WTC11 (cell line): ENCODE measurements at regions not wholly inside any gene's neighbourhood (a gene's known extent, or its start where the extent isn't known, plus 50 kb on each side); places are given as distances from the start of the nearest gene placed in this dataset.

ENCODE experiments used
- ATAC-seq: fragments of 200-7000 bp; cut with Tn5 transposase; 2 replicates; pipeline ENCODE4 v1.10.0; 2021; ENCODE audit warnings: mild to moderate bottlenecking, moderate library complexity
- CTCF ChIA-PET: fragments of 300-600 bp; sonication (Branson Sonifier 250); formaldehyde crosslinking; loops from one replicate; lab custom pipeline; 2021; ENCODE audit warnings: antibody characterized with exemption; lab: Charles Lee
- POLR2A ChIA-PET: fragments of 350-600 bp; sonication (Branson Sonifier 250); formaldehyde crosslinking; loops from one replicate; lab custom pipeline; 2021; ENCODE audit warnings: antibody characterized with exemption; lab: Charles Lee
- DNase-seq: peaks from one replicate; pipeline ENCODE4 v3.0.0; 2021; ENCODE audit warnings: low spot score
- H3K27ac Mint-ChIP-seq: 2 replicates; pipeline ENCODE4 v1.8.0; 2021; ENCODE audit warnings: mixed read lengths
- H3K27me3 Mint-ChIP-seq: 2 replicates; pipeline ENCODE4 v1.8.0; 2021; ENCODE audit warnings: low read depth, mild to moderate bottlenecking, moderate library complexity, mixed read lengths
- H3K36me3 Mint-ChIP-seq: 2 replicates; pipeline ENCODE4 v1.8.0; 2021; ENCODE audit warnings: mixed read lengths
- H3K4me1 Mint-ChIP-seq: 2 replicates; pipeline ENCODE4 v1.8.0; 2022; ENCODE audit warnings: mixed read lengths
- H3K4me3 Mint-ChIP-seq: 2 replicates; pipeline ENCODE4 v1.8.0; 2021; ENCODE audit warnings: mild to moderate bottlenecking, moderate library complexity, mixed read lengths
- H3K9me3 Mint-ChIP-seq: 2 replicates; pipeline ENCODE4 v1.8.0; 2021; ENCODE audit warnings: mixed read lengths
- CBFB ChIP-seq: sonication (generic); formaldehyde crosslinking; IDR thresholded peaks from 2 replicates; pipeline ENCODE4 v1.8.1; 2022; ENCODE audit warnings: mild to moderate bottlenecking, low read depth, missing genetic modification reagents
- ELF4 ChIP-seq: sonication (generic); formaldehyde crosslinking; IDR thresholded peaks from 2 replicates; pipeline ENCODE4 v1.8.1; 2022; ENCODE audit warnings: low read depth, mild to moderate bottlenecking, moderate library complexity, missing genetic modification reagents
- EMX1 ChIP-seq: fragments of 250-450 bp; sonication (Bioruptor Pico); IDR thresholded peaks from 2 replicates; pipeline ENCODE4 v1.8.0; 2021; ENCODE audit warnings: mild to moderate bottlenecking
- ETV6 ChIP-seq: sonication (generic); formaldehyde crosslinking; IDR thresholded peaks from 2 replicates; pipeline ENCODE4 v1.8.1; 2022; ENCODE audit warnings: mild to moderate bottlenecking, missing genetic modification reagents
- HMGA2 ChIP-seq: fragments of 250-450 bp; sonication (Bioruptor Pico); IDR thresholded peaks from 2 replicates; pipeline ENCODE4 v1.4.0; 2021; ENCODE audit warnings: mild to moderate bottlenecking, moderate library complexity
- KAT7 ChIP-seq: sonication (generic); formaldehyde crosslinking; IDR thresholded peaks from 2 replicates; pipeline ENCODE4 v1.8.1; 2023; ENCODE audit warnings: missing genetic modification reagents, mild to moderate bottlenecking, borderline replicate concordance
- MXD4 ChIP-seq: fragments of 250-450 bp; sonication (Bioruptor Pico); IDR thresholded peaks from 2 replicates; pipeline ENCODE4 v1.8.0; 2021; ENCODE audit warnings: mild to moderate bottlenecking, moderate library complexity, borderline replicate concordance
- PRRX2 ChIP-seq: fragments of 250-450 bp; sonication (Bioruptor Pico); IDR thresholded peaks from 2 replicates; pipeline ENCODE4 v1.8.0; 2021; ENCODE audit warnings: mild to moderate bottlenecking
- RELA ChIP-seq: sonication (generic); formaldehyde crosslinking; IDR thresholded peaks from 2 replicates; pipeline ENCODE4 v1.8.1; 2022; ENCODE audit warnings: missing genetic modification reagents, mild to moderate bottlenecking, borderline replicate concordance
- RORB ChIP-seq: fragments of 250-450 bp; sonication (Bioruptor Pico); IDR thresholded peaks from 2 replicates; pipeline ENCODE4 v1.9.0; 2021; ENCODE audit warnings: mild to moderate bottlenecking
- SMAD3 ChIP-seq: sonication (generic); formaldehyde crosslinking; IDR thresholded peaks from 2 replicates; pipeline ENCODE4 v1.8.0; 2022; ENCODE audit warnings: missing genetic modification reagents, mild to moderate bottlenecking, borderline replicate concordance
- SMAD4 ChIP-seq: sonication (generic); formaldehyde crosslinking; IDR thresholded peaks from 2 replicates; pipeline ENCODE4 v1.8.0; 2022; ENCODE audit warnings: mild to moderate bottlenecking, missing genetic modification reagents
- SP1 ChIP-seq: sonication (generic); formaldehyde crosslinking; conservative IDR thresholded peaks from 2 replicates; pipeline ENCODE4 v1.8.1; 2022; ENCODE audit warnings: missing genetic modification reagents
- ZNF138 ChIP-seq: sonication (generic); formaldehyde crosslinking; conservative IDR thresholded peaks from 2 replicates; pipeline ENCODE4 v1.8.1; 2022; ENCODE audit warnings: mild to moderate bottlenecking, moderate library complexity, missing genetic modification reagents
- ZNF671 ChIP-seq: fragments of 250-450 bp; sonication (Bioruptor Pico); IDR thresholded peaks from 2 replicates; pipeline ENCODE4 v1.8.0; 2021; ENCODE audit warnings: mild to moderate bottlenecking
- TF ChIP-seq, protein P1 (sequence below): sonication (generic); formaldehyde crosslinking; IDR thresholded peaks from 2 replicates; pipeline ENCODE4 v1.8.0; 2023; ENCODE audit warnings: missing genetic modification reagents, mild to moderate bottlenecking, borderline replicate concordance
- TF ChIP-seq, protein P2 (sequence below): sonication (generic); formaldehyde crosslinking; IDR thresholded peaks from 2 replicates; pipeline ENCODE4 v1.8.1; 2023; ENCODE audit warnings: mild to moderate bottlenecking, missing genetic modification reagents, moderate library complexity
- TF ChIP-seq, protein P3 (sequence below): sonication (generic); formaldehyde crosslinking; IDR thresholded peaks from 2 replicates; pipeline ENCODE4 v1.8.0; 2022; ENCODE audit warnings: mild to moderate bottlenecking, missing genetic modification reagents
- TF ChIP-seq, protein P4 (sequence below): sonication (generic); formaldehyde crosslinking; IDR thresholded peaks from 2 replicates; pipeline ENCODE4 v1.8.1; 2023; ENCODE audit warnings: mild to moderate bottlenecking, moderate library complexity, missing genetic modification reagents
- TF ChIP-seq, protein P5 (sequence below): sonication (generic); formaldehyde crosslinking; IDR thresholded peaks from 2 replicates; pipeline ENCODE4 v1.8.1; 2022; ENCODE audit warnings: mild to moderate bottlenecking, moderate library complexity, missing genetic modification reagents
- TF ChIP-seq, protein P6 (sequence below): sonication (generic); formaldehyde crosslinking; IDR thresholded peaks from 2 replicates; pipeline ENCODE4 v1.8.0; 2022; ENCODE audit warnings: mild to moderate bottlenecking, missing genetic modification reagents
- TF ChIP-seq, protein P7 (sequence below): fragments of 250-450 bp; sonication (Bioruptor Pico); IDR thresholded peaks from 2 replicates; pipeline ENCODE4 v1.9.0; 2021; ENCODE audit warnings: mild to moderate bottlenecking, borderline replicate concordance
- TF ChIP-seq, protein P8 (sequence below): sonication (generic); formaldehyde crosslinking; conservative IDR thresholded peaks from 2 replicates; pipeline ENCODE4 v1.8.1; 2022; ENCODE audit warnings: mild to moderate bottlenecking, missing genetic modification reagents

DNA sequence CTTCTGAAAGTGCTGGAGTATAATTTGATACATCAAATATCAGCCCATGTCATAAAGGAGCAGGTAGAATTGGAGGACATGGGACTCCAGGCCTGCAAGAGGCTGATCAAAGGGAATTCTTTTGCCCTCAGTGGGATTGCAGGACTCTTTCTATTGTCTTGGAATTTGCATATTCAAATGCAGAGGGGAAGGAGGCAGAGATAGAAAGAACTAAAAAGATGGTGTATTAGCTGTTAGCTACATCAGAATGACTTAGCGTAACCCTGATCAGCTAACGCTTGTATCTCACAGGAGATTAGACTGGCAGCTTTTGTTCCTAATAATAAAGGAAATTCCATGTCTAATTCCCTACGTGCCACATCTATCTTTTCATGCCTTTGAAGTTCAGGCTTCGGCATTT lies 1014.7 kb upstream of the RBFOX1 start:
- DNase-seq = no peak
- POLR2A ChIA-PET = no interaction called here

DNA sequence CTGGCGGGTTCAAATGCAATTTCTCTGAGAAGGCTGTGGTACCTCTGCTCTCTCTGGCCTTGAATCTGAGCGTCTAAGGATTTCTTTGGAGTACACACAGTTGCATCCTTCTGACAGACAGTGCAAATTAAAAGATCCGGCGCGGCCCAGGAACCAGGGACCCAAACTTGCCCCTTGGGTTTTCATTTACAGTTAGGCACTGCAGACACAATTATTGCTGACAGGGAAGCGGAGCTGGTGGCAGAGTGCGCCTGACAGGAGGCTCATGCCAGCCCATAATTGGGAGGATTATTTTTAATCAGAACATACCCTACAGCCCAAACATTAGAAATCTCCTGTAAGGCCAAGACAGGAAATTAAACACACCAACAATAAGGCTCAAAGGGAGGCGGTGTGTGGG lies 1023.4 kb upstream of the RBFOX1 start:
- Mint-ChIP-seq H3K27me3 (peaks cover under 1% of the 10 kb centered on the region), H3K9me3 (peaks cover 80% of the 10 kb centered on the region), H3K4me3 (no peak overlapping the region), H3K27ac (no peak overlapping the region), H3K4me1 (no peaks in the 10 kb centered on the region), H3K36me3 (peaks cover 68% of the 10 kb centered on the region)
- no peak for ATAC-seq
- no peak for DNase-seq
- ChIA-PET POLR2A (no interaction called here), CTCF (no interaction called here)
- no peak for TF ChIP-seq KAT7
- no peak for TF ChIP-seq HMGA2 (CRISPR knock-in tag)
- no peak for TF ChIP-seq SP1 (CRISPR knock-in tag)
- TF ChIP-seq ELF4 (CRISPR knock-in tag) = no peak
- TF ChIP-seq ETV6 = no peak
- no peak for TF ChIP-seq SMAD3
- TF ChIP-seq, protein P1, sequence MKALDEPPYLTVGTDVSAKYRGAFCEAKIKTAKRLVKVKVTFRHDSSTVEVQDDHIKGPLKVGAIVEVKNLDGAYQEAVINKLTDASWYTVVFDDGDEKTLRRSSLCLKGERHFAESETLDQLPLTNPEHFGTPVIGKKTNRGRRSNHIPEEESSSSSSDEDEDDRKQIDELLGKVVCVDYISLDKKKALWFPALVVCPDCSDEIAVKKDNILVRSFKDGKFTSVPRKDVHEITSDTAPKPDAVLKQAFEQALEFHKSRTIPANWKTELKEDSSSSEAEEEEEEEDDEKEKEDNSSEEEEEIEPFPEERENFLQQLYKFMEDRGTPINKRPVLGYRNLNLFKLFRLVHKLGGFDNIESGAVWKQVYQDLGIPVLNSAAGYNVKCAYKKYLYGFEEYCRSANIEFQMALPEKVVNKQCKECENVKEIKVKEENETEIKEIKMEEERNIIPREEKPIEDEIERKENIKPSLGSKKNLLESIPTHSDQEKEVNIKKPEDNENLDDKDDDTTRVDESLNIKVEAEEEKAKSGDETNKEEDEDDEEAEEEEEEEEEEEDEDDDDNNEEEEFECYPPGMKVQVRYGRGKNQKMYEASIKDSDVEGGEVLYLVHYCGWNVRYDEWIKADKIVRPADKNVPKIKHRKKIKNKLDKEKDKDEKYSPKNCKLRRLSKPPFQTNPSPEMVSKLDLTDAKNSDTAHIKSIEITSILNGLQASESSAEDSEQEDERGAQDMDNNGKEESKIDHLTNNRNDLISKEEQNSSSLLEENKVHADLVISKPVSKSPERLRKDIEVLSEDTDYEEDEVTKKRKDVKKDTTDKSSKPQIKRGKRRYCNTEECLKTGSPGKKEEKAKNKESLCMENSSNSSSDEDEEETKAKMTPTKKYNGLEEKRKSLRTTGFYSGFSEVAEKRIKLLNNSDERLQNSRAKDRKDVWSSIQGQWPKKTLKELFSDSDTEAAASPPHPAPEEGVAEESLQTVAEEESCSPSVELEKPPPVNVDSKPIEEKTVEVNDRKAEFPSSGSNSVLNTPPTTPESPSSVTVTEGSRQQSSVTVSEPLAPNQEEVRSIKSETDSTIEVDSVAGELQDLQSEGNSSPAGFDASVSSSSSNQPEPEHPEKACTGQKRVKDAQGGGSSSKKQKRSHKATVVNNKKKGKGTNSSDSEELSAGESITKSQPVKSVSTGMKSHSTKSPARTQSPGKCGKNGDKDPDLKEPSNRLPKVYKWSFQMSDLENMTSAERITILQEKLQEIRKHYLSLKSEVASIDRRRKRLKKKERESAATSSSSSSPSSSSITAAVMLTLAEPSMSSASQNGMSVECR (CRISPR knock-in tag) = no peak
- TF ChIP-seq EMX1 = no peak
- TF ChIP-seq RORB = no peak
- no peak for TF ChIP-seq ZNF138
- no peak for TF ChIP-seq PRRX2 (CRISPR knock-in tag)
- TF ChIP-seq, protein P2, sequence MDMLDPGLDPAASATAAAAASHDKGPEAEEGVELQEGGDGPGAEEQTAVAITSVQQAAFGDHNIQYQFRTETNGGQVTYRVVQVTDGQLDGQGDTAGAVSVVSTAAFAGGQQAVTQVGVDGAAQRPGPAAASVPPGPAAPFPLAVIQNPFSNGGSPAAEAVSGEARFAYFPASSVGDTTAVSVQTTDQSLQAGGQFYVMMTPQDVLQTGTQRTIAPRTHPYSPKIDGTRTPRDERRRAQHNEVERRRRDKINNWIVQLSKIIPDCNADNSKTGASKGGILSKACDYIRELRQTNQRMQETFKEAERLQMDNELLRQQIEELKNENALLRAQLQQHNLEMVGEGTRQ (CRISPR knock-in tag) = no peak
- TF ChIP-seq, protein P3, sequence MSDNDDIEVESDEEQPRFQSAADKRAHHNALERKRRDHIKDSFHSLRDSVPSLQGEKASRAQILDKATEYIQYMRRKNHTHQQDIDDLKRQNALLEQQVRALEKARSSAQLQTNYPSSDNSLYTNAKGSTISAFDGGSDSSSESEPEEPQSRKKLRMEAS (CRISPR knock-in tag) = no peak
- TF ChIP-seq, protein P4, sequence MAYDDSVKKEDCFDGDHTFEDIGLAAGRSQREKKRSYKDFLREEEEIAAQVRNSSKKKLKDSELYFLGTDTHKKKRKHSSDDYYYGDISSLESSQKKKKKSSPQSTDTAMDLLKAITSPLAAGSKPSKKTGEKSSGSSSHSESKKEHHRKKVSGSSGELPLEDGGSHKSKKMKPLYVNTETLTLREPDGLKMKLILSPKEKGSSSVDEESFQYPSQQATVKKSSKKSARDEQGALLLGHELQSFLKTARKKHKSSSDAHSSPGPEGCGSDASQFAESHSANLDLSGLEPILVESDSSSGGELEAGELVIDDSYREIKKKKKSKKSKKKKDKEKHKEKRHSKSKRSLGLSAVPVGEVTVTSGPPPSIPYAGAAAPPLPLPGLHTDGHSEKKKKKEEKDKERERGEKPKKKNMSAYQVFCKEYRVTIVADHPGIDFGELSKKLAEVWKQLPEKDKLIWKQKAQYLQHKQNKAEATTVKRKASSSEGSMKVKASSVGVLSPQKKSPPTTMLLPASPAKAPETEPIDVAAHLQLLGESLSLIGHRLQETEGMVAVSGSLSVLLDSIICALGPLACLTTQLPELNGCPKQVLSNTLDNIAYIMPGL (CRISPR knock-in tag) = no peak
- TF ChIP-seq, protein P5, sequence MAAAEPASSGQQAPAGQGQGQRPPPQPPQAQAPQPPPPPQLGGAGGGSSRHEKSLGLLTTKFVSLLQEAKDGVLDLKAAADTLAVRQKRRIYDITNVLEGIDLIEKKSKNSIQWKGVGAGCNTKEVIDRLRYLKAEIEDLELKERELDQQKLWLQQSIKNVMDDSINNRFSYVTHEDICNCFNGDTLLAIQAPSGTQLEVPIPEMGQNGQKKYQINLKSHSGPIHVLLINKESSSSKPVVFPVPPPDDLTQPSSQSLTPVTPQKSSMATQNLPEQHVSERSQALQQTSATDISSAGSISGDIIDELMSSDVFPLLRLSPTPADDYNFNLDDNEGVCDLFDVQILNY (CRISPR knock-in tag) = no peak
- TF ChIP-seq CBFB (CRISPR knock-in tag) = no peak
- TF ChIP-seq, protein P6, sequence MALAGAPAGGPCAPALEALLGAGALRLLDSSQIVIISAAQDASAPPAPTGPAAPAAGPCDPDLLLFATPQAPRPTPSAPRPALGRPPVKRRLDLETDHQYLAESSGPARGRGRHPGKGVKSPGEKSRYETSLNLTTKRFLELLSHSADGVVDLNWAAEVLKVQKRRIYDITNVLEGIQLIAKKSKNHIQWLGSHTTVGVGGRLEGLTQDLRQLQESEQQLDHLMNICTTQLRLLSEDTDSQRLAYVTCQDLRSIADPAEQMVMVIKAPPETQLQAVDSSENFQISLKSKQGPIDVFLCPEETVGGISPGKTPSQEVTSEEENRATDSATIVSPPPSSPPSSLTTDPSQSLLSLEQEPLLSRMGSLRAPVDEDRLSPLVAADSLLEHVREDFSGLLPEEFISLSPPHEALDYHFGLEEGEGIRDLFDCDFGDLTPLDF (CRISPR knock-in tag) = no peak
- TF ChIP-seq, protein P7, sequence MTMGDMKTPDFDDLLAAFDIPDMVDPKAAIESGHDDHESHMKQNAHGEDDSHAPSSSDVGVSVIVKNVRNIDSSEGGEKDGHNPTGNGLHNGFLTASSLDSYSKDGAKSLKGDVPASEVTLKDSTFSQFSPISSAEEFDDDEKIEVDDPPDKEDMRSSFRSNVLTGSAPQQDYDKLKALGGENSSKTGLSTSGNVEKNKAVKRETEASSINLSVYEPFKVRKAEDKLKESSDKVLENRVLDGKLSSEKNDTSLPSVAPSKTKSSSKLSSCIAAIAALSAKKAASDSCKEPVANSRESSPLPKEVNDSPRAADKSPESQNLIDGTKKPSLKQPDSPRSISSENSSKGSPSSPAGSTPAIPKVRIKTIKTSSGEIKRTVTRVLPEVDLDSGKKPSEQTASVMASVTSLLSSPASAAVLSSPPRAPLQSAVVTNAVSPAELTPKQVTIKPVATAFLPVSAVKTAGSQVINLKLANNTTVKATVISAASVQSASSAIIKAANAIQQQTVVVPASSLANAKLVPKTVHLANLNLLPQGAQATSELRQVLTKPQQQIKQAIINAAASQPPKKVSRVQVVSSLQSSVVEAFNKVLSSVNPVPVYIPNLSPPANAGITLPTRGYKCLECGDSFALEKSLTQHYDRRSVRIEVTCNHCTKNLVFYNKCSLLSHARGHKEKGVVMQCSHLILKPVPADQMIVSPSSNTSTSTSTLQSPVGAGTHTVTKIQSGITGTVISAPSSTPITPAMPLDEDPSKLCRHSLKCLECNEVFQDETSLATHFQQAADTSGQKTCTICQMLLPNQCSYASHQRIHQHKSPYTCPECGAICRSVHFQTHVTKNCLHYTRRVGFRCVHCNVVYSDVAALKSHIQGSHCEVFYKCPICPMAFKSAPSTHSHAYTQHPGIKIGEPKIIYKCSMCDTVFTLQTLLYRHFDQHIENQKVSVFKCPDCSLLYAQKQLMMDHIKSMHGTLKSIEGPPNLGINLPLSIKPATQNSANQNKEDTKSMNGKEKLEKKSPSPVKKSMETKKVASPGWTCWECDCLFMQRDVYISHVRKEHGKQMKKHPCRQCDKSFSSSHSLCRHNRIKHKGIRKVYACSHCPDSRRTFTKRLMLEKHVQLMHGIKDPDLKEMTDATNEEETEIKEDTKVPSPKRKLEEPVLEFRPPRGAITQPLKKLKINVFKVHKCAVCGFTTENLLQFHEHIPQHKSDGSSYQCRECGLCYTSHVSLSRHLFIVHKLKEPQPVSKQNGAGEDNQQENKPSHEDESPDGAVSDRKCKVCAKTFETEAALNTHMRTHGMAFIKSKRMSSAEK (CRISPR knock-in tag) = no peak

More for the DNA sequence above, 1014.7 kb upstream of the RBFOX1 start:
- peaks cover 88% of the 10 kb centered on the region for H3K9me3 Mint-ChIP-seq
- H3K4me1 Mint-ChIP-seq = no peaks in the 10 kb centered on the region
- peaks cover 14% of the 10 kb centered on the region for H3K27me3 Mint-ChIP-seq
- peaks cover 71% of the 10 kb centered on the region for H3K36me3 Mint-ChIP-seq
- TF ChIP-seq MXD4 (CRISPR knock-in tag) (no peak), ELF4 (CRISPR knock-in tag) (no peak), SMAD4 (CRISPR knock-in tag) (no peak), RELA (CRISPR knock-in tag) (no peak), ZNF671 (CRISPR knock-in tag) (no peak)
- TF ChIP-seq, protein P8, sequence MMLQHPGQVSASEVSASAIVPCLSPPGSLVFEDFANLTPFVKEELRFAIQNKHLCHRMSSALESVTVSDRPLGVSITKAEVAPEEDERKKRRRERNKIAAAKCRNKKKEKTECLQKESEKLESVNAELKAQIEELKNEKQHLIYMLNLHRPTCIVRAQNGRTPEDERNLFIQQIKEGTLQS (CRISPR knock-in tag) = no peak
- H3K27ac Mint-ChIP-seq = no peak overlapping the region
- ATAC-seq = no peak
- CTCF ChIA-PET = interaction anchor here (0.5 kb wide), 1 partner anchor 140 kb away, joined by 4 read pairs; no protein-coding TSS in a partner anchor
- H3K4me3 Mint-ChIP-seq = no peak overlapping the region
